ENCODE measurements at regions not wholly inside any gene's neighbourhood (a gene's known extent, or its start where the extent isn't known, plus 50 kb on each side); places are given as distances from the start of the nearest gene placed in this dataset.

DNA sequence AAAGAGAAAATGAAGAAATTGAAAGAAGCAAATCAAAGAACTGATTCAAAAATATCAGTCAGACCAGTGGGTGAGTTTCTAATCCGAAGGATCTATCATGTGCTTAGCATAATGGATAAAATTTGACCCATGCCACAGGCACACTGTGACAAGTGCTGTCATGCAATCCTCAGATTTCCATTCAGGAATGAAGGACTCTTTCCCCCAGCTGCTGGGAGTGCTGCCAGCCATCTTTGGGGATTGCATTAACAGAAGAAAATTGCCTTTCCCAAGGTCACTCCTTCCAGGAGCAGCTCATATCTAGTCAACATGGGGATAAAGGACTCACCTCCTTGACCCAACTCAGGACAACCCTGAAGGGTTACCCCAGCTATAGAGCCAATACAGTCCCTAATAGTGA lies 316.7 kb upstream of the TBX18 start:
- H2AFZ ChIP-seq (ENCODE audit: low read length), result no peak overlapping the region
- H3K79me1 ChIP-seq (ENCODE audit: insufficient read depth, low read depth, low read length, poor library complexity, severe bottlenecking), result no peaks in the 10 kb centered on the region
- no peaks in the 10 kb centered on the region for H3K27me3 Mint-ChIP-seq (ENCODE audit: low read depth)

More for the DNA sequence above, 316.7 kb upstream of the TBX18 start:
- Histone ChIP-seq H3K79me2 (ENCODE audit: insufficient read depth, low read length) (no peaks in the 10 kb centered on the region), H2BK20ac (ENCODE audit: low read depth, low read length, poor library complexity, severe bottlenecking) (no peak overlapping the region), H3K4ac (ENCODE audit: low read depth, low read length) (no peak overlapping the region), H3K4me1 (ENCODE audit: insufficient read depth, low read length) (no peaks in the 10 kb centered on the region; the same call in 1 of the 2 replicates), H2BK5ac (ENCODE audit: insufficient read length, low read length) (no peak overlapping the region), H3K27ac (ENCODE audit: insufficient read length, low read depth, low read length) (no peak overlapping the region), H3K4me2 (ENCODE audit: insufficient read depth, insufficient read length, low read length) (no peak overlapping the region), H3K56ac (ENCODE audit: insufficient read length, low read depth, low read length) (no peak overlapping the region), H3T11ph (ENCODE audit: low read length) (no peak overlapping the region), H4K8ac (replicated peaks; ENCODE audit: insufficient read length, low read depth, low read length) (no peak overlapping the region), H3K9me3 (ENCODE audit: control insufficient read depth, low read depth, low read length) (no peaks in the 10 kb centered on the region), H3K23ac (ENCODE audit: insufficient read length, low read depth, low read length) (no peak overlapping the region), H4K91ac (ENCODE audit: insufficient read length, low read depth, low read length) (no peak overlapping the region), H4K20me1 (ENCODE audit: control insufficient read depth, insufficient read depth, insufficient read length) (no peaks in the 10 kb centered on the region), H3K14ac (ENCODE audit: insufficient read depth, low read length) (no peak overlapping the region), H4K5ac (ENCODE audit: insufficient read length, low read depth, low read length) (no peak overlapping the region), H3K27me3 (ENCODE audit: insufficient read depth, low read length) (no peaks in the 10 kb centered on the region), H2BK15ac (ENCODE audit: low read depth, low read length) (no peak overlapping the region), H3K23me2 (ENCODE audit: insufficient read length, low read depth, low read length, poor library complexity, severe bottlenecking) (no peaks in the 10 kb centered on the region), H2AK5ac (ENCODE audit: insufficient read length, low read length) (no peak overlapping the region), H3K9ac (ENCODE audit: extremely low read depth, insufficient read length, low read length) (no peak overlapping the region), H3K18ac (ENCODE audit: insufficient read length, low read depth, low read length) (no peak overlapping the region), H2BK120ac (ENCODE audit: low read depth, low read length, poor library complexity, severe bottlenecking) (no peak overlapping the region), H2BK12ac (ENCODE audit: insufficient read length, low read depth, low read length) (no peak overlapping the region)
- Mint-ChIP-seq H3K4me3 (no peak overlapping the region), H3K36me3 (ENCODE audit: insufficient read depth in 1 of 3, low read depth in 3 of 3) (no peaks in the 10 kb centered on the region; a peak in 1 of 7 replicates), H3K27ac (no peak overlapping the region), H3K4me1 (peaks cover 0 to 3% of the 10 kb centered on the region in 2 experiments; a peak in 1 of 4 replicates), H3K9me3 (no peaks in the 10 kb centered on the region)
- WGBS (ENCODE audit: extremely low coverage, insufficient read length, low lambda C conversion rate), result no CpG with 5 or more reads among the region's 1 CpG
- TF ChIP-seq, protein P1, sequence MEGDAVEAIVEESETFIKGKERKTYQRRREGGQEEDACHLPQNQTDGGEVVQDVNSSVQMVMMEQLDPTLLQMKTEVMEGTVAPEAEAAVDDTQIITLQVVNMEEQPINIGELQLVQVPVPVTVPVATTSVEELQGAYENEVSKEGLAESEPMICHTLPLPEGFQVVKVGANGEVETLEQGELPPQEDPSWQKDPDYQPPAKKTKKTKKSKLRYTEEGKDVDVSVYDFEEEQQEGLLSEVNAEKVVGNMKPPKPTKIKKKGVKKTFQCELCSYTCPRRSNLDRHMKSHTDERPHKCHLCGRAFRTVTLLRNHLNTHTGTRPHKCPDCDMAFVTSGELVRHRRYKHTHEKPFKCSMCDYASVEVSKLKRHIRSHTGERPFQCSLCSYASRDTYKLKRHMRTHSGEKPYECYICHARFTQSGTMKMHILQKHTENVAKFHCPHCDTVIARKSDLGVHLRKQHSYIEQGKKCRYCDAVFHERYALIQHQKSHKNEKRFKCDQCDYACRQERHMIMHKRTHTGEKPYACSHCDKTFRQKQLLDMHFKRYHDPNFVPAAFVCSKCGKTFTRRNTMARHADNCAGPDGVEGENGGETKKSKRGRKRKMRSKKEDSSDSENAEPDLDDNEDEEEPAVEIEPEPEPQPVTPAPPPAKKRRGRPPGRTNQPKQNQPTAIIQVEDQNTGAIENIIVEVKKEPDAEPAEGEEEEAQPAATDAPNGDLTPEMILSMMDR (conservative IDR thresholded peaks at IDR 0.05), result no peak
- no peak for DNase-seq

Data from H9 (cell line).